RWPE1 (cell line): ENCODE measurements at regions not wholly inside any gene's neighbourhood (a gene's known extent, or its start where the extent isn't known, plus 50 kb on each side); places are given as distances from the start of the nearest gene placed in this dataset.

Experiments used
- CTCF ChIA-PET: fragments of 350-600 bp; sonication (Branson Sonifier 250); formaldehyde crosslinking; extraction: SDS; loops from one replicate; lab custom pipeline; 2021; lab: Yijun Ruan, JAX
- POLR2A ChIA-PET: fragments of 400-600 bp; formaldehyde crosslinking; extraction: SDS; loops from one replicate; lab custom pipeline; 2020; ENCODE audit warnings: antibody characterized with exemption; ENCODE audit not compliant: low non-redundant PET; lab: Yijun Ruan, JAX
- DNase-seq: peaks from one replicate; pipeline ENCODE4 v3.0.0; 2012; ENCODE audit warnings: low spot score
- H3K27ac ChIP-seq: fragments of 450-650 bp; 2 replicates; pipeline ENCODE4 v1.5.1; 2017
- CTCF ChIP-seq: fragments of 450-650 bp; conservative IDR thresholded peaks from 2 replicates; pipeline ENCODE4 v1.5.1; 2017; ENCODE audit warnings: low read depth, mild to moderate bottlenecking

GRCh38 chr1:95542936-95543335, 308.9 kb downstream of the RWDD3 start:
- CTCF ChIA-PET: no interaction called here
- no peak overlapping the region for H3K27ac ChIP-seq

GRCh38 chr1:95547005-95547404, 313.0 kb downstream of the RWDD3 start:
- ChIA-PET CTCF (interaction anchor here (0.6 kb wide), 1 partner anchor 590 kb away, joined by 3 read pairs; no protein-coding TSS in a partner anchor), POLR2A (no interaction called here)
- H3K27ac ChIP-seq: no peak overlapping the region
- no peak for TF ChIP-seq CTCF
- no peak for DNase-seq

More at GRCh38 chr1:95542936-95543335, 308.9 kb downstream of the RWDD3 start:
- TF ChIP-seq CTCF: no peak
- POLR2A ChIA-PET: no interaction called here
- DNase-seq: no peak

- no peak for DNase-seq
- CTCF ChIA-PET: interaction anchor here (0.5 kb wide), 1 partner anchor 21 kb away, joined by 4 read pairs; no protein-coding TSS in a partner anchor
- no peak for TF ChIP-seq CTCF
- POLR2A ChIA-PET: no interaction called here
- no peak overlapping the region for H3K27ac ChIP-seq
These were observed 314.2 kb downstream of the RWDD3 start for GRCh38 chr1:95548211-95548610.

- CTCF ChIA-PET: no interaction called here
- DNase-seq: no peak
- no peak for TF ChIP-seq CTCF
- POLR2A ChIA-PET: no interaction called here
- H3K27ac ChIP-seq: no peak overlapping the region
These were observed 317.2 kb downstream of the RWDD3 start for GRCh38 chr1:95551201-95551600.

- CTCF ChIA-PET: no interaction called here
- no peak for DNase-seq
- TF ChIP-seq CTCF: no peak
- H3K27ac ChIP-seq: no peak overlapping the region
- POLR2A ChIA-PET: no interaction called here
These were observed 319.6 kb downstream of the RWDD3 start for GRCh38 chr1:95553595-95553994.

GRCh38 chr1:95554408-95554807, 320.4 kb downstream of the RWDD3 start:
- no peak for TF ChIP-seq CTCF
- no peak overlapping the region for H3K27ac ChIP-seq
- CTCF ChIA-PET: interaction anchor here (0.6 kb wide), 1 partner anchor 626 kb away, joined by 3 read pairs; no protein-coding TSS in a partner anchor
- POLR2A ChIA-PET: no interaction called here
- no peak for DNase-seq
